KMS-11 (cell line): ENCODE measurements at regions not wholly inside any gene's neighbourhood (a gene's known extent, or its start where the extent isn't known, plus 50 kb on each side); places are given as distances from the start of the nearest gene placed in this dataset.

Source experiments
- H2AFZ ChIP-seq: fragments of 200-600 bp; sonication (generic); 2 replicates; pipeline ENCODE4 v1.6.1; 2016; ENCODE audit warnings: antibody characterized with exemption, mixed run types, low read depth
- H3K27ac ChIP-seq: fragments of 200-600 bp; sonication (generic); 2 replicates; pipeline ENCODE4 v1.6.1; 2016; ENCODE audit warnings: mild to moderate bottlenecking, mixed run types
- H3K27me3 ChIP-seq: fragments of 200-600 bp; sonication (generic); 2 replicates; pipeline ENCODE4 v1.6.1; 2017; ENCODE audit warnings: mild to moderate bottlenecking, low read depth, mixed run types, moderate library complexity; ENCODE audit not compliant: insufficient read depth
- H3K36me3 ChIP-seq: fragments of 200-600 bp; sonication (generic); 2 replicates; pipeline ENCODE4 v1.6.1; 2017; ENCODE audit warnings: mild to moderate bottlenecking, mixed run types; ENCODE audit not compliant: insufficient read depth
- H3K4me1 ChIP-seq: fragments of 200-600 bp; sonication (generic); 2 replicates; pipeline ENCODE4 v1.6.1; 2016; ENCODE audit warnings: mild to moderate bottlenecking, low read depth, mixed run types; ENCODE audit not compliant: poor library complexity, severe bottlenecking
- H3K4me2 ChIP-seq: fragments of 200-600 bp; sonication (generic); 2 replicates; pipeline ENCODE4 v1.7.0; 2016; ENCODE audit warnings: mild to moderate bottlenecking, mixed run types
- H3K4me3 ChIP-seq: fragments of 200-600 bp; sonication (generic); IDR thresholded peaks from 2 replicates; pipeline ENCODE4 v1.6.1; 2017; ENCODE audit warnings: low read depth, low read length, mixed read lengths; ENCODE audit not compliant: insufficient read depth
- H3K79me2 ChIP-seq: fragments of 200-600 bp; sonication (generic); 2 replicates; pipeline ENCODE4 v1.6.1; 2016; ENCODE audit warnings: low read depth, mixed run types; ENCODE audit not compliant: insufficient read depth
- H3K9ac ChIP-seq: fragments of 200-600 bp; sonication (generic); 2 replicates; pipeline ENCODE4 v1.6.1; 2016; ENCODE audit warnings: mild to moderate bottlenecking, mixed run types
- H4K20me1 ChIP-seq: fragments of 200-600 bp; sonication (generic); 2 replicates; pipeline ENCODE4 v1.6.1; 2016; ENCODE audit warnings: mild to moderate bottlenecking, mixed run types; ENCODE audit not compliant: insufficient read depth
- TF ChIP-seq, protein P1 (sequence below): fragments of 200-600 bp; sonication (generic); conservative IDR thresholded peaks from 2 replicates; pipeline ENCODE4 v1.6.1; 2017; ENCODE audit warnings: low read depth, mild to moderate bottlenecking, antibody characterized with exemption, low read length, moderate library complexity, mixed read lengths

DNA sequence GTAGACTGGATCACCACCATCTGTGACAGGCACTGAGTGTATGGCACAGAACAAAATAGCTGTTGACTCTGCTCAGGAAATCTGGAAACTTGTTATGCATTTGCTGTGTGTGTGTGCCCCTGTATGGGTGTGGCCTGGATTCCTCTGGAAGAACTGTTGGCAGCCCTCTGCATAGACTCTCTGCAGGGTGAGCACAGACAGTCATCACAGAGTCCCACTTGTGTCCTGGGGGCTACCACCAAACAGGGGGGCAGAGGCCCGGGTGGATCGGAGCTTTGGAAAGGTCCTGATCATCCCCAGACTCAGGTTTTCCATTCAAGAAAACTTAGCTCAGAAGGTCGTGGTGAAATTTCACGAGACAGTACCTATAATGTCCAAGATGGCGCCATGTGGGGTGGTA lies 258.6 kb downstream of the SOX11 start:
- no peak overlapping the region for H3K9ac ChIP-seq
- no peaks in the 10 kb centered on the region for H3K27me3 ChIP-seq
- TF ChIP-seq, protein P1, sequence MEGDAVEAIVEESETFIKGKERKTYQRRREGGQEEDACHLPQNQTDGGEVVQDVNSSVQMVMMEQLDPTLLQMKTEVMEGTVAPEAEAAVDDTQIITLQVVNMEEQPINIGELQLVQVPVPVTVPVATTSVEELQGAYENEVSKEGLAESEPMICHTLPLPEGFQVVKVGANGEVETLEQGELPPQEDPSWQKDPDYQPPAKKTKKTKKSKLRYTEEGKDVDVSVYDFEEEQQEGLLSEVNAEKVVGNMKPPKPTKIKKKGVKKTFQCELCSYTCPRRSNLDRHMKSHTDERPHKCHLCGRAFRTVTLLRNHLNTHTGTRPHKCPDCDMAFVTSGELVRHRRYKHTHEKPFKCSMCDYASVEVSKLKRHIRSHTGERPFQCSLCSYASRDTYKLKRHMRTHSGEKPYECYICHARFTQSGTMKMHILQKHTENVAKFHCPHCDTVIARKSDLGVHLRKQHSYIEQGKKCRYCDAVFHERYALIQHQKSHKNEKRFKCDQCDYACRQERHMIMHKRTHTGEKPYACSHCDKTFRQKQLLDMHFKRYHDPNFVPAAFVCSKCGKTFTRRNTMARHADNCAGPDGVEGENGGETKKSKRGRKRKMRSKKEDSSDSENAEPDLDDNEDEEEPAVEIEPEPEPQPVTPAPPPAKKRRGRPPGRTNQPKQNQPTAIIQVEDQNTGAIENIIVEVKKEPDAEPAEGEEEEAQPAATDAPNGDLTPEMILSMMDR: no peak
- H3K27ac ChIP-seq: no peak overlapping the region
- no peaks in the 10 kb centered on the region for H3K36me3 ChIP-seq
- no peaks in the 10 kb centered on the region for H4K20me1 ChIP-seq
- H3K79me2 ChIP-seq: no peaks in the 10 kb centered on the region
- H3K4me3 ChIP-seq: no peak overlapping the region
- no peaks in the 10 kb centered on the region for H3K4me1 ChIP-seq
- H2AFZ ChIP-seq: no peak overlapping the region
- H3K4me2 ChIP-seq: no peak overlapping the region

DNA sequence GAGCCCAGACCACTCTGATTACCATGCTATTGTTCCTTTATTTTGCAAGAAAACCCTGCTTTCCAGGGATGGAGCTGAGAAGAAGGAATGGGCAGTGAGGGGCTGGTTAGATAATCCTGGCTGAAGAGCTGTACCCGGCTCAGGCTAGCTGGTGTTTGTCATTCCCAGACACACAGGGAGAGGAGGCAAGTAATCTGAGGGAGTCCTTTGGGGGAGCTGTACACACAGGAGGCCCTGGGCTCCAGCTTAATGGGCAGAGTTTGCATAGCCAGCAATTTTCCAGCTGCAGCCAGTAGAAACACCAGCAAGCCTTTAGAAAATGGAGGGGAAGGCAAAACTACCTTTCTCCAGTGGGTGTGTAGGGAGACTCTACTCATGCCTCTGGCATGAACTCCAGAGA lies 259.3 kb downstream of the SOX11 start:
- H3K27ac ChIP-seq: no peak overlapping the region
- no peaks in the 10 kb centered on the region for H3K36me3 ChIP-seq
- H3K27me3 ChIP-seq: no peaks in the 10 kb centered on the region
- no peak overlapping the region for H3K4me2 ChIP-seq
- no peak overlapping the region for H2AFZ ChIP-seq
- H3K4me1 ChIP-seq: no peaks in the 10 kb centered on the region
- no peak overlapping the region for H3K9ac ChIP-seq
- H4K20me1 ChIP-seq: no peaks in the 10 kb centered on the region
- no peak overlapping the region for H3K4me3 ChIP-seq
- TF ChIP-seq, protein P1: no peak
- no peaks in the 10 kb centered on the region for H3K79me2 ChIP-seq

GRCh38 chr2:5953525-5953924 lies 261.3 kb downstream of the SOX11 start:
- Histone ChIP-seq H3K4me2 (no peak overlapping the region), H3K27ac (no peak overlapping the region), H3K9ac (no peak overlapping the region), H4K20me1 (no peaks in the 10 kb centered on the region), H3K4me3 (no peak overlapping the region), H3K79me2 (no peaks in the 10 kb centered on the region), H3K27me3 (no peaks in the 10 kb centered on the region), H3K36me3 (no peaks in the 10 kb centered on the region), H3K4me1 (no peaks in the 10 kb centered on the region), H2AFZ (no peak overlapping the region)
- TF ChIP-seq, protein P1: no peak

DNA sequence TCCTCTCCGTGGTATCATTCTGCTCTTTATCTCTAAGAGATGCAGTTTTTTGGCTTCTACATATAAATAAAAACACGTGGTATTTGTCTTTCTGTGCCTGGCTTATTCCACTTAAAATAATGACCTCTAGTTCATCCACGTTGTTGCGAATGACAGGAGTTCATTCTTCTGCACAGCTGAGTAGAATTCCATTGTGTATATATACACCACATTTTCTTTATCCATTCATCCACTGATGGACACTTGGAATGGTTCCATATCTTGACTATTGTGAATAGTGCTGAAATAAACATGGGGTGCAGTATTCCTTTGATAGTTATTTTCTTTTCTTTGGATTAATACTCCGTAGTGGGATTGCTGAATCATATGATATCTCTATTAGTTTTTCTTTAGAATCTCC lies 262.3 kb downstream of the SOX11 start:
- TF ChIP-seq, protein P1: no peak
- no peak overlapping the region for H3K4me3 ChIP-seq
- H3K27ac ChIP-seq: no peak overlapping the region
- H3K79me2 ChIP-seq: no peaks in the 10 kb centered on the region
- H4K20me1 ChIP-seq: no peaks in the 10 kb centered on the region
- H3K36me3 ChIP-seq: no peaks in the 10 kb centered on the region
- no peak overlapping the region for H3K4me2 ChIP-seq
- no peaks in the 10 kb centered on the region for H3K4me1 ChIP-seq
- H3K9ac ChIP-seq: no peak overlapping the region
- no peak overlapping the region for H2AFZ ChIP-seq
- H3K27me3 ChIP-seq: no peaks in the 10 kb centered on the region

GRCh38 chr2:5955921-5956320 lies 263.7 kb downstream of the SOX11 start:
- H3K4me1 ChIP-seq: no peaks in the 10 kb centered on the region
- no peak overlapping the region for H3K9ac ChIP-seq
- no peak overlapping the region for H2AFZ ChIP-seq
- H3K4me2 ChIP-seq: no peak overlapping the region
- H3K36me3 ChIP-seq: no peaks in the 10 kb centered on the region
- TF ChIP-seq, protein P1: no peak
- no peak overlapping the region for H3K27ac ChIP-seq
- H3K27me3 ChIP-seq: no peaks in the 10 kb centered on the region
- H3K4me3 ChIP-seq: no peak overlapping the region
- H4K20me1 ChIP-seq: no peaks in the 10 kb centered on the region
- H3K79me2 ChIP-seq: no peaks in the 10 kb centered on the region
